VCaP (cell line): ENCODE measurements at regions not wholly inside any gene's neighbourhood (a gene's known extent, or its start where the extent isn't known, plus 50 kb on each side); places are given as distances from the start of the nearest gene placed in this dataset.

Source experiments
- H3K27ac ChIP-seq: fragments of 450-650 bp; 2 replicates; pipeline ENCODE4 v1.5.1; 2017
- CTCF ChIP-seq: fragments of 450-650 bp; conservative IDR thresholded peaks from 2 replicates; pipeline ENCODE4 v1.5.1; 2017; ENCODE audit warnings: mild to moderate bottlenecking, moderate library complexity

- TF ChIP-seq CTCF = no peak
- no peak overlapping the region for H3K27ac ChIP-seq
Observed at GRCh38 chr15:95902606-95903005, 427.9 kb upstream of the NR2F2 start.

GRCh38 chr15:95903352-95903751 lies 427.1 kb upstream of the NR2F2 start:
- TF ChIP-seq CTCF = no peak
- H3K27ac ChIP-seq = no peak overlapping the region

GRCh38 chr15:95910643-95911212 lies 419.8 kb upstream of the NR2F2 start:
- no peak for TF ChIP-seq CTCF
- no peak overlapping the region for H3K27ac ChIP-seq

- H3K27ac ChIP-seq = 0 out of 2 replicates have a peak overlapping the region, but pooled peaks have one; percentile 1
- no peak for TF ChIP-seq CTCF
Observed at GRCh38 chr15:95911570-95912279, 418.8 kb upstream of the NR2F2 start.

GRCh38 chr15:95912280-95912625 lies 418.2 kb upstream of the NR2F2 start:
- 0 out of 2 replicates have a peak overlapping the region, but pooled peaks have one; percentile 1 for H3K27ac ChIP-seq
- no peak for TF ChIP-seq CTCF

GRCh38 chr15:95912728-95913127 lies 417.8 kb upstream of the NR2F2 start:
- no peak overlapping the region for H3K27ac ChIP-seq

GRCh38 chr15:95916568-95916967 lies 413.9 kb upstream of the NR2F2 start:
- no peak overlapping the region for H3K27ac ChIP-seq
- no peak for TF ChIP-seq CTCF

More at GRCh38 chr15:95912728-95913127, 417.8 kb upstream of the NR2F2 start:
- no peak for TF ChIP-seq CTCF
